HepG2 (cell line): ENCODE measurements at regions not wholly inside any gene's neighbourhood (a gene's known extent, or its start where the extent isn't known, plus 50 kb on each side); places are given as distances from the start of the nearest gene placed in this dataset.

Source experiments
- SP1 ChIP-seq, 2 experiments: fragments of 450-650 bp in 1 of 2; sonication (generic) in 1 of 2; formaldehyde crosslinking in 1 of 2; IDR thresholded peaks; 2 replicates each; pipeline versions ENCODE4 v1.4.0 to v1.6.1; 2016 to 2020; ENCODE audit warnings: missing genetic modification reagents in 1 of 2
- ZNF687 ChIP-seq: sonication (generic); formaldehyde crosslinking; IDR thresholded peaks from 2 replicates; pipeline ENCODE4 v1.5.1; 2020; ENCODE audit warnings: mild to moderate bottlenecking, missing genetic modification reagents, moderate library complexity

DNA sequence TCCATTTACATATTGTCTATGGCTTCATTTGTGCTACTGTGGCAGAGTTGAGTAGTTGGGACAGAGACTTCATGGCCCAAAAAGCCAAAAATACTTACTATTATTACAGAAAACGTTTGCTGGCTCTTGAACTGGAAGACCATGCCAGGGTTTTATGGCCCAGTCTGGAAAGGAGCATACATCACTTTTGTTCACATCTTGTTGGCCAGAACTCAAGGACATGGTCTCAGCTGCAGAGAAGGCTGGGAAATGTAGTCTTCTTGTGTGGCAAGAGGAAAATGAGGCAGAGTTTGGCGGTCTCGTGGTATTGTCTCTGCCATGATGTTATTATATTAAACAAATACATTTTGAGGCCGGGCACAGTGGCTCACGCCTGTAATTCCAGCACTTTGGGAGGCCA, 509.6 kb downstream of the MED13L start:
- TF ChIP-seq SP1 (IDR thresholded peaks at IDR 0.05) (no peak), SP1 (CRISPR knock-in tag; IDR thresholded peaks at IDR 0.05) (no peak), ZNF687 (CRISPR knock-in tag) (no peak)
